ENCODE measurements at regions not wholly inside any gene's neighbourhood (a gene's known extent, or its start where the extent isn't known, plus 50 kb on each side); places are given as distances from the start of the nearest gene placed in this dataset.

DNA sequence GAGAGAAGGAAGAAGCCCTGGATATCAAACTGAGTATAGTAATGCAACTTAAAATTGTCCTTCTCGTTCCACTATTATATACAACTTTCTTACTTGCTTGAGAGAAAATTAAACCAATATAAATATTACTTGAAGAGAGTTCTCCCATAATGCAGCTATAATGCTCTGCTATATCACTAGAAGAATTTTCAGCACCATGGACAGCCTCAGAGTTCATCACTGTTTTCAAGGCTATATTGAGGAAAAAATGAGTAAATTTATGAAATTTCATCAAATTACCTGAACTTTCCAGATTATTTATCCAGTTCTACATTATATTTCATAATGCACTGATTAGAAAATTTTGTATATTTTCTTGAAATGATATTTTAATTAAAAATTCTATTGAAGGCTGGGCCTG is 1053.5 kb upstream of the FAM98A start:
- H3K9me3 ChIP-seq: no peaks in the 10 kb centered on the region
- no peaks in the 10 kb centered on the region for H3K4me1 ChIP-seq
- 40% methylated on average over 1 of the region's 1 CpG for WGBS (ENCODE audit: insufficient coverage, low coverage, low lambda C conversion rate, missing lambda C conversion rate)
- DNase-seq (no peak), ATAC-seq (no peak)
- H3K4me3 ChIP-seq: no peak overlapping the region
- H3K27ac ChIP-seq: no peak overlapping the region
- no peaks in the 10 kb centered on the region for H3K36me3 ChIP-seq
- TF ChIP-seq, protein P1, sequence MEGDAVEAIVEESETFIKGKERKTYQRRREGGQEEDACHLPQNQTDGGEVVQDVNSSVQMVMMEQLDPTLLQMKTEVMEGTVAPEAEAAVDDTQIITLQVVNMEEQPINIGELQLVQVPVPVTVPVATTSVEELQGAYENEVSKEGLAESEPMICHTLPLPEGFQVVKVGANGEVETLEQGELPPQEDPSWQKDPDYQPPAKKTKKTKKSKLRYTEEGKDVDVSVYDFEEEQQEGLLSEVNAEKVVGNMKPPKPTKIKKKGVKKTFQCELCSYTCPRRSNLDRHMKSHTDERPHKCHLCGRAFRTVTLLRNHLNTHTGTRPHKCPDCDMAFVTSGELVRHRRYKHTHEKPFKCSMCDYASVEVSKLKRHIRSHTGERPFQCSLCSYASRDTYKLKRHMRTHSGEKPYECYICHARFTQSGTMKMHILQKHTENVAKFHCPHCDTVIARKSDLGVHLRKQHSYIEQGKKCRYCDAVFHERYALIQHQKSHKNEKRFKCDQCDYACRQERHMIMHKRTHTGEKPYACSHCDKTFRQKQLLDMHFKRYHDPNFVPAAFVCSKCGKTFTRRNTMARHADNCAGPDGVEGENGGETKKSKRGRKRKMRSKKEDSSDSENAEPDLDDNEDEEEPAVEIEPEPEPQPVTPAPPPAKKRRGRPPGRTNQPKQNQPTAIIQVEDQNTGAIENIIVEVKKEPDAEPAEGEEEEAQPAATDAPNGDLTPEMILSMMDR (IDR thresholded peaks at IDR 0.05): no peak
- TF ChIP-seq POLR2A (IDR thresholded peaks at IDR 0.05): no peak
- intact Hi-C loops (cut with DNase I): no loop called here
- H3K27me3 ChIP-seq: no peaks in the 10 kb centered on the region

DNA sequence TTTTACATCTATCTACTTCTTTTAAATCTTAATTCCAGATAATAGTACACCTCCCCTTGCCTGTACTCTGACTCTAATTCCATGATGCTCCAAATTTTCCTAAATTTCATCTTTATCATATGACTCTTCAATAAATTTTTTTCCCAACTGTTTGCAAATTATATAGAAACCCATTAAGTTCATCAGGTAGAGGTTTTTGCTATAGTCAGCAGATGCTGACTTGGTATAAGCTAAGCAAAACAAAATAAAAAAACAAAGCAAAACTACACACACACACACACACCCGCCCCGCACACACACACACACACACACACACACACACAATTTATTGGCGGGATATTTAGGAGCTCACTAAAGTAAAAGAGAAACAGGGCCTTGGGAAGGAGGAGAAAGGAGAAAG is 1047.8 kb upstream of the FAM98A start:
- no peak overlapping the region for H3K4me3 ChIP-seq
- no peak for ATAC-seq
- TF ChIP-seq, protein P1 (IDR thresholded peaks at IDR 0.05): no peak
- TF ChIP-seq POLR2A (IDR thresholded peaks at IDR 0.05): no peak
- intact Hi-C loops (cut with DNase I): no loop called here
- WGBS (ENCODE audit: insufficient coverage, low coverage, low lambda C conversion rate, missing lambda C conversion rate): 65% methylated on average over 3 of the region's 3 CpGs
- H3K4me1 ChIP-seq: no peaks in the 10 kb centered on the region
- H3K27ac ChIP-seq: no peak overlapping the region
- no peak for DNase-seq
- no peaks in the 10 kb centered on the region for H3K36me3 ChIP-seq
- H3K9me3 ChIP-seq: no peaks in the 10 kb centered on the region
- no peaks in the 10 kb centered on the region for H3K27me3 ChIP-seq

DNA sequence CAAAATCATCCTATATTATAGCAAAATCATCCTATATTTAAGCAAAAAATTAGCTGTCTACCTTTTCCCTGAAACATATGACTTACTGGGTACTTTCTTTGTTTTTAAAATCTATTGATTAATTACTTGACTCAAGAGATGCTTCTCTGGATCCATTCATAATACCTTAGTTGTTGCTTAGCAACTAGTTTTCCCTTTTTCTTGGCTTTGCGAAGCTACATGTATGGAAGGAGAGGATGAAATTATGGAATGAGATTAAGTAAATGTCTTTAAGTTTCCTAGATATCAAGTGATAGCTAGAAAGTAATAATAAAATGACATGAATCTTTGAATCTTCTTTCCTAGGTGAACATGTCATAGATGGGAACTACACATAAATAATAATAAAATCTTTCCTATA is 1033.2 kb upstream of the FAM98A start:
- Histone ChIP-seq H3K4me1 (no peaks in the 10 kb centered on the region), H3K4me3 (no peak overlapping the region), H3K27ac (no peak overlapping the region), H3K9me3 (no peaks in the 10 kb centered on the region), H3K27me3 (no peaks in the 10 kb centered on the region), H3K36me3 (no peaks in the 10 kb centered on the region)
- intact Hi-C loops (cut with DNase I): no loop called here
- DNase-seq (no peak), ATAC-seq (no peak)
- TF ChIP-seq, protein P1 (IDR thresholded peaks at IDR 0.05): no peak
- no peak for TF ChIP-seq POLR2A (IDR thresholded peaks at IDR 0.05)
- 65% methylated on average over 1 of the region's 1 CpG for WGBS (ENCODE audit: insufficient coverage, low coverage, low lambda C conversion rate, missing lambda C conversion rate)

DNA sequence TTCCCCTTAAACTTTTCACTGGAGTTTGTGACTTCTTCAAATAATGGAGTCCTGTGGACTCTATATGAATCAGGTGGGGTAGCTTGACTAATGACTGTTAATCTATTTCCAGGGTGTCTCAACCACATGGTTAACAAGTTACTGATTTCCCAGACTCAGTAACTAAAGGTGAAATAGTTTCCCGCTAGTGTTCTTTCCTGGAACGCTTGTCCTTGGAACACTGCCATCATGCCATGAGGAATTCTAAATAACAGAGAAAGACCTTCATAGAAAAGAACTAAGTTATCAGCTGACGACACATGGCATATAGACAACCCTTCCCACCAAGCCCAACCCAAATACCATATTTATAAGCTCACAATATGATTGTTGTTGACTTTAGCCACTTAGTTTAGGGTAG is 1027.9 kb upstream of the FAM98A start:
- H3K36me3 ChIP-seq: no peaks in the 10 kb centered on the region
- peaks cover 0 to 4% (median 0%) of the 10 kb centered on the region in 4 donors for H3K4me1 ChIP-seq
- no peaks in the 10 kb centered on the region for H3K27me3 ChIP-seq
- intact Hi-C loops (cut with DNase I): no loop called here
- H3K4me3 ChIP-seq: no peak overlapping the region
- no peak overlapping the region for H3K27ac ChIP-seq
- DNase-seq (peak in 1 of 3 donors; percentile 50), ATAC-seq (peak in 3 of 4 donors; percentile 40 to 91 (median 85))
- 20% methylated on average over 3 of the region's 3 CpGs for WGBS (ENCODE audit: insufficient coverage, low coverage, low lambda C conversion rate, missing lambda C conversion rate)
- TF ChIP-seq POLR2A (IDR thresholded peaks at IDR 0.05): no peak
- no peaks in the 10 kb centered on the region for H3K9me3 ChIP-seq

DNA sequence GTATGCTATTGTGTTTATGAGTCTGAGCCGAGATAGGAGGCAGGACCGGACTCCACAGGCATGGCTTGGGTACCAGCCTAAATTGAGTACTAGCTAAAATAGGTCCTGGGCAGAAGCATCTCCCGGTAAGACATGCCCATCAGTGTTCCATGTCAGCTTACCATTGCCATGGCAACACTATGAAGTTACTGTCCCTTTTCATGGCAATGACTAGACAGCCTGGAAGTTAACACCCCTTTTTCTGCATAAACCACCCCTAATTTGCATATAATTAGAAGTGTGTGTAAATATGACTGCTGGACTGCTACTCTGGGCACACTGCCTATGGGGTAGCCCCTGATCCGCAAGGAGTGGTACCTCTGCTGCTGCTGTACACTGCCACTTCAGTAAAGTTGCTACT is 1005.1 kb upstream of the FAM98A start:
- Histone ChIP-seq H3K27ac (no peak overlapping the region), H3K4me3 (no peak overlapping the region), H3K9me3 (no peaks in the 10 kb centered on the region), H3K36me3 (no peaks in the 10 kb centered on the region), H3K27me3 (no peaks in the 10 kb centered on the region), H3K4me1 (no peaks in the 10 kb centered on the region)
- DNase-seq (no peak), ATAC-seq (no peak)
- WGBS (ENCODE audit: insufficient coverage, low coverage, low lambda C conversion rate, missing lambda C conversion rate): 80% methylated on average over 2 of the region's 4 CpGs
- intact Hi-C loops (cut with DNase I): no loop called here
- TF ChIP-seq POLR2A (IDR thresholded peaks at IDR 0.05): no peak
- TF ChIP-seq, protein P1 (IDR thresholded peaks at IDR 0.05): no peak

All from right lobe of liver (tissue), 6 donors.